ENCODE measurements at regions not wholly inside any gene's neighbourhood (a gene's known extent, or its start where the extent isn't known, plus 50 kb on each side); places are given as distances from the start of the nearest gene placed in this dataset.

DNA sequence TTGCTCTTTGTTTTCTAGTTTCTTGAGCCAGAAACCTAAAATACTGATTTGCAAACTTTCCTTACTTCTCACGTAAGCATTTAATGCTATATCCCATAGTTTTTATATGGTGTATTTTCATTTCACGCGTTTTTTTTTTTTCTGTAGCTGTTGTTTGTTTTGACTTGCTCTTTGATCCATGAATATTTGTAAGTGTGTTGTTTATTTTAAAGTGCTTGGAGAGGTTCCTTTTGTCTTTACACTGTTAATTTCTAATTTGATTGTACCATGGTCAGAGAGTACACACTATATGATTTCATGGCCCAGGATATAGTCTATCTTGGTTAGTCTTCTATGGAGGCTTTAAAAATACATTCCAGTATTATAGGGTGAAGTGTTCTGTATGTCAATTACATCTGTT lies 84.8 kb upstream of the RNF217 start:
- Mint-ChIP-seq H3K4me3 (no peak overlapping the region), H3K4me1 (peaks cover 7% of the 10 kb centered on the region), H3K27ac (no peak overlapping the region), H3K27me3 (peaks cover 21% of the 10 kb centered on the region), H3K9me3 (no peaks in the 10 kb centered on the region), H3K36me3 (no peaks in the 10 kb centered on the region)
- DNase-seq: no peak

DNA sequence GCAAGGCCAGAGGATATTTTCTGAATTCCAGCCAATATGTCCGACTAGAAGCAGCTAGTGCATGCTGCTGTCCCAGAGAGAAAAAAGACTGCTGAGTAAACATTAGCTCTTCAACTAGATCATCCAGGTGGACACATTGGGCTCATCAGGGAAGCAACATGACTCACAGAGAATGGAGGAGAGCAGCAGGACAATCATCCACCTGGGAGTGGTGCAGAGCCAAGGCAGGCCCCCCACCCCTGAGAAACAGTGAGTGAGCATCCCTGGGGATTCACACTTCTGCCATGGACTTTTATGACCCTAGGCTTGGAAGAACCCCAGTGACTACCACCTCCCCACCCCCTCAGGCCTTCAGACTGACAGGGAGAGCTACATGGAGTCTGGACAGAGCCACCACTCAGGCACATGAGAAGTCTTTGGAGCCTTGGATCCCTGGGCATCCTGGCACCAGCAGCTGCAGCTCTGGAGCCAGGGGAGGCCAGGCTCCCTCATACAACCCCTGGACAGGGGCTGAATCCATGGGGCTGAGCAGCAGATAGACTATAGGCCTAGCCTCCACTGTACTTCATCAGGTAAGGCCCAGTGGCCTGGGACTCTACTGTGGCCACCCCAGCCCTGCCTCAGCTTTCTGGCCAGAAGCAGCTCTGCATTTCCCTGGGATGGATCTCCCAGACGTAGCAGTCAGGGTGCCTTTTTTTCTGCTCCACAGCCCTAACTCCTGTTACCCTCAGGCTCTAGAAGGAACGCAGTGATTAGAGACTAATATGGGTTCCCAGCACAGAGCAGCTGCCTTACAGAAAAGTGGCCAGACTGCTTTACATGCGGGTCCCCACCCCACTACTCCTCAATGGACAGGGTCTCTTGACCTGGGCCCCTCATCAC lies 82.9 kb upstream of the RNF217 start:
- Mint-ChIP-seq H3K36me3 (no peaks in the 10 kb centered on the region), H3K4me3 (no peak overlapping the region), H3K9me3 (no peaks in the 10 kb centered on the region), H3K27ac (no peak overlapping the region), H3K27me3 (peaks cover 23% of the 10 kb centered on the region), H3K4me1 (peaks cover 17% of the 10 kb centered on the region)
- DNase-seq: no peak

DNA sequence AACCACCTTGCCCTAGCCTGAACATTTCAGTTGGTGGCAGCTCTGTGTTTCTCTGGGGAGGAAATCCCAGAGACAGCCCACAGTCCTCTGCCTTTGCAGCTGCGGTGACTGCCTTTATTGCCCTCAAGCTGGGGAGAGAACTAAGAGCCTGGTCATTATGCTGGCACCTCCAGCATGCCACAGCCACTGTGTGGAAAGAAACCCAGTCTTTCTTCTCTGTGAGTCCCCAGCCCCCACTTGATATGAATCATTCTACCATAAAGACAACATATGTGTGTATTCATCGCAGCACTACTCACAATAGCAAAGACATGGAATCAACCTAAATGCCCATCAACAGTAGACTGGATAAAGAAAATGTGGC lies 82.3 kb upstream of the RNF217 start:
- H3K27me3 Mint-ChIP-seq: peaks cover 23% of the 10 kb centered on the region
- H3K4me3 Mint-ChIP-seq: no peak overlapping the region
- no peak for DNase-seq
- no peak overlapping the region for H3K27ac Mint-ChIP-seq
- no peaks in the 10 kb centered on the region for H3K36me3 Mint-ChIP-seq
- H3K9me3 Mint-ChIP-seq: no peaks in the 10 kb centered on the region
- peaks cover 17% of the 10 kb centered on the region for H3K4me1 Mint-ChIP-seq

DNA sequence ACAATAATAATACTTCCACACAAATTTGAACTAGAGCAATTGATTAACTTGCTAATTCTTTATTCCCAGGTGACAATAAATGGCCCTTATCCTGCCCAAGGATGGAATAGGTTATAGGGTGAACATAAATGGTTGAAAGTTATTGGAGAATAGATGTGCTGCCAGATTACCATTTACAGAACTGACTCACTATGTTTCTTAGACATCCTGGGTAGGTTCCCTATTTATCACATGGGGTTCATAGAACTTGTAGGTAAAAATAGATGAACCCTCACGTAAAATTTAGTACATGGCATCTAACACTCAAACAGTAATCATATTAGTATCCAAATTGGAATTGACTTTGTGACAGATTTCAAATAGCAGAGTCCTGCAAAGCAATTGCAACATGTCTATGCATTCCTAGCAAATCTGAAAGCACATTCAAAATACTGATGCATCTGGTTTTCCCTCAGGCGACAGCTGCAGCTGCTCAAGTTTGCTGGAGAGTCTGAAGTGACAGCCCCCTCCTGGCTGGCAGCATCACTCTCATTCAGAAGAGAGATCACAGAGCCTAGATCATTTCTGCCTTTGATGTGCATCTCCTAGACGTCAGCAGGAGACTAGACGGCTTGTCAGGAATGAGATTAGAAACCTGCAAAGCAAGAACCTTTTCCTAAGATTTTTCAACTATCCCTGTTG lies 80.2 kb upstream of the RNF217 start:
- H3K9me3 Mint-ChIP-seq: no peaks in the 10 kb centered on the region
- no peak for DNase-seq
- H3K27ac Mint-ChIP-seq: peak overlapping the region; percentile 59
- H3K4me1 Mint-ChIP-seq: peaks cover 17% of the 10 kb centered on the region
- peak overlapping the region; percentile 34 for H3K4me3 Mint-ChIP-seq
- no peaks in the 10 kb centered on the region for H3K36me3 Mint-ChIP-seq
- peaks cover 19% of the 10 kb centered on the region for H3K27me3 Mint-ChIP-seq

DNA sequence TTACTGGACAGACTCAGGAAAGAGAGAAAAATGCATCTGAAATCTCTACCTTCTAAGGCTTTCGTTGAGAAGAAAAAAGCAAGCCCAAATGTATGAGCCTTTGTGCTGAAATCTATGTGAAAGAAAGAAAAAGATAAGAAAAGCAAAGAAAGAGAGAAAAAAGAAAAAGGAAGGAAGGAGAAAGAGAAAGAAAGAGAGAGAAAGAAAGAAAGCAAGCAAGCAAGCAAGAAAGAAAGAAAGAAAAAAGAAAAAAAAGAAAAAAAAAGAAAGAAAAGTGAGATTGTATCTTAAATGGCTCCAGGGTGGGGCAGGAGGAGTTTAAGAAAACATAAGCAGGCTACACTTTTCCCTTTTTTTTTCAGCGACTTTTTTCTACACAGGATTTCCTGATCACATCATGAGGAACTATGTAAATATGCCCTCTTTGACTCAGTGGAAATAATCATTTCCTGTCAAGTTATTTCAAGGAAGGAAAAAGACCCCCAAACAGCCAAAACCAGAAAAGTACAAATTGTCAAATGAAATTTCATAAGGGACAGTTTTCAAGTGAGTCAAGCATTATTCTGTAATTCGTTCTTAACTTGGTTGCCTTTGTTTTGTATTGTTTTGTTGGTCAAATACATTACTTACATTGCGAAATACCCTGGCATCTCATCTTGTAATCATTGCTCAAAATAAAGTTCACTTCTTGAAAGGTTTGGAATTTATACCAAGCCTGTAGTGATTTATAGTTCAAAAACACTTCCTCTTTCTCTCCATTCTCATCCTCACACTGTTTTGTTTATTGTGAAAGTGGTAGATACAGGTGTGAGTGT lies 79.5 kb upstream of the RNF217 start:
- Mint-ChIP-seq H3K27ac (peak overlapping the region; percentile 59), H3K36me3 (no peaks in the 10 kb centered on the region), H3K9me3 (no peaks in the 10 kb centered on the region), H3K4me3 (peak overlapping the region; percentile 34), H3K4me1 (peaks cover 17% of the 10 kb centered on the region), H3K27me3 (peaks cover 14% of the 10 kb centered on the region)
- DNase-seq: no peak

DNA sequence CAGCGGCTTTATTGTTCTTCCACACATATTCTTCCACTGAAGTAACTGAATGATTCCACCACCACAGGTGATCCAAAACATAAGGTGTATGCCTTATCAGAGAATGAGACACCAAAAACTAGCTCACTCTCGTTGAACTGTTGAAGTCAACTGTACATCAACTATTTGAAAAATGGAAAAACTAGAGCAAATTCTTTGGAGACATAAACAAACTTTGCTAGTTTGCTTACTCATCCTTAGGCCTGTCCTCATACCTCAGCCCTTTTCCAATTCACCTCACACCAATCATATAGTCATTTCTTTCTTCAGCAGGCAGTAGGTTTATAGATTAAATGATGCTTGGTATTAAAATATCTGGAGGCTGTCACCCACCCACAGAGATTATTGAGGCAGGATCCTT lies 77.1 kb upstream of the RNF217 start:
- Mint-ChIP-seq H3K27ac (no peak overlapping the region), H3K4me1 (peaks cover 27% of the 10 kb centered on the region)

DNA sequence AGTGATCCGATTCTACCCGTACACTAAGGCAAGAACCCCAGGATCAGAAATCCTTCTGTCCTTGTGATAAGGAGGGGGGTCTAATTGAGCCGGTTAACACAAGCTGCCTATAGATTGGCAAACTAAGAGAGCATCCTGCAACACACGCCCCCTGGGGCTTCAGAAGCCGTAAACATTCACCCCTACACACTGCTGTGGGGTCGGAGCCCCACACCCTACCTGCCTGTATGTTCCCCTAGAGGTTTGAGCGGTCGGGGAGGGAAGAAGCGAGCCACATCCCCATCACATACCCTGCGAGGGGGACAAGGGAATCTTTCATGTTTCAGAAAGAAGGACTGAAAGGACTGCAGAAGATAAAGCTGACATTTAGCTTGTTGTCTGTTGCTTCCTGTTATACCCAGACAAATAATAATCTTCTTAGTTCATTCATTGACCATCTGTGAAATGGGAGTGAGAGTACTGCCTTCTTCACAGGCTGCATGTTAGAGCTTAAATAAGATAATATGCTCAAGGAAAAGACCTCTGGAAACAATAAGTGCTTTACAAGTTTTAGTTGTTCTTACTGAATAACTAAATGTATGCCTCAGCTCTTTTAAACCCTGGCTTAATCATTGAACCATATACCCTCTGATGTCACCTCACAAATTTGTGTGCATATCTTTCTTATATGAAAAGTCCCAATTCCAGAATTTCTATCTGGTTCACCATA lies 74.2 kb upstream of the RNF217 start:
- H3K36me3 Mint-ChIP-seq: no peaks in the 10 kb centered on the region
- no peaks in the 10 kb centered on the region for H3K27me3 Mint-ChIP-seq
- DNase-seq: no peak
- peak overlapping the region; percentile 60 for H3K4me3 Mint-ChIP-seq
- H3K4me1 Mint-ChIP-seq: peaks cover 17% of the 10 kb centered on the region
- H3K27ac Mint-ChIP-seq: peak overlapping the region; percentile 51
- H3K9me3 Mint-ChIP-seq: no peaks in the 10 kb centered on the region

More for the DNA sequence above, 77.1 kb upstream of the RNF217 start:
- no peak for DNase-seq
- Mint-ChIP-seq H3K36me3 (no peaks in the 10 kb centered on the region), H3K27me3 (peaks cover 8% of the 10 kb centered on the region), H3K4me3 (no peak overlapping the region), H3K9me3 (no peaks in the 10 kb centered on the region)

DNA sequence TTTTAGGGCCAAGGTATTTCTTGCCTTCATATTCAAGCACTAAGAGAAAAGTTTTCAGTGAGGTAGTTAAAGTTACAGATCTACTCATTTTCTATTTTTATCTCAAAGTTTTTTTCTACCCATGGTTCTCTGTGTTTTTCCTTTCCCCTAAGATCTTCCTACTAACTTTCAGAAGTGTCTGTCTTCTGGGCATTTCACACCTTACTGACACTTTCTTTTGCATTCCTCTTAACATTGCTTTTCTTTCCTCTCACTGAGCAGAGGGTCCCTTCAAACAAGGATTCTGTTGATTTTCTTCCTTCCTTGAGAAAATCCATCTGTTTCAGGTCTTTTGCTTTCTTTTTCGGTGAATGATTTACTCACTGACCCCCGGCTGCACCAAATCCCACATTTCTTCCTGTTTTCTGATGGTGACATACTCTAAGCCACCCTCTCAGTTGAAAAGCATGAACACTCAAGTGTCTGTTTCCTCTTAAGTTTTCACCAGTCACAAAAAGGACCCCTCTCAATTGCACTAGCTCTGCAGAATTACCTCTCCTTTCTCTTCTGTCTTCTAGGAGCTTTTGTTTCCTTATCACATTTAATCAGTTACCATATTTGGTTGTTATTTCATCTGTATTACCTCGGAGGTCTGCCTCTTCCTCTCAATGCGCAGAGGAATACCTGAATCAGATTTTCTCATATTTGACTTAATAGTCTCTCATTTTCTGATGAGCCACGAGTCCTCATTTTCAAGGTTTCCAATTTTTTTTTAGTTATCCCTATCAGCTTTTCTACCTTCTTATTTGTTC lies 73.5 kb upstream of the RNF217 start:
- DNase-seq: no peak
- H3K4me3 Mint-ChIP-seq: peak overlapping the region; percentile 60
- H3K27me3 Mint-ChIP-seq: no peaks in the 10 kb centered on the region
- H3K27ac Mint-ChIP-seq: peak overlapping the region; percentile 51
- H3K9me3 Mint-ChIP-seq: no peaks in the 10 kb centered on the region
- H3K4me1 Mint-ChIP-seq: peaks cover 13% of the 10 kb centered on the region
- H3K36me3 Mint-ChIP-seq: no peaks in the 10 kb centered on the region

DNA sequence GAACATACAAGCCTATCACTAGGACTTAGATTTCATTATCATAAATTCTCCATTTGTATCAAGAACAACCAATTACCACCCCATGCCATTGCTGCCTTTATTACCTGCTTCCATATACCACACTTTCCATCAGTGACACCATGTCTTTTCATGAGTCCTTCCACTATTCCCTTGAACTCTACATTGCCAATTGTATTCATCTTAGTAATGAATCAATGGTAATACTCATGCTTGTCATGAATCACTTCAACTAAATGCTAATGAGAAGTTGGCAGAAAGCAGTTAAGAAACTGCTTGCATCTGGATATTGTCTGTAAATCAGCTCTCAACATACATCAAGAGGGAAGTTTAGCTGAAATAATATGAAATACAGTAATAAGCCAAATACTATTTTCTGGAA lies 61.2 kb upstream of the RNF217 start:
- Mint-ChIP-seq H3K4me3 (no peak overlapping the region), H3K9me3 (no peaks in the 10 kb centered on the region), H3K27me3 (no peaks in the 10 kb centered on the region), H3K4me1 (no peaks in the 10 kb centered on the region), H3K27ac (no peak overlapping the region), H3K36me3 (no peaks in the 10 kb centered on the region)
- DNase-seq: no peak

DNA sequence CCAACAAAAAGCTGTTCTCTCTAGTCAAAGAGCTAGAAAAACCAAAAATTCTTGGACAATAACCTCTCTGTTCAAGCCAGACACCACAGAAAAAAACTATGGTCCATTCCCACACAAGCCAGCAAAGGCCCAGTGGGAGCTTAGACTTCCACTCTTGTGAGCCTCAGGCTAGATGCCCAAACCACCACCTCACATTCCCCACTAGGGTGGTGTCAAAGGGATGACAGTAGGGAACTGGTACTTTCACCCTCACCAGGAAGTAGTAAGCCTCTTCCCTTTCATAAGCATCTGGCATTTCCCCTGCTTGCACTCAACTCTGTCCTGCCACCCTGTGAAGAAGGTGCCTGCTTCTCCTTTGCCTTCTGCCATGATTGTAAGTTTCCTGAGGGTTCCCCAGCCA lies 58.4 kb upstream of the RNF217 start:
- Mint-ChIP-seq H3K4me1 (no peaks in the 10 kb centered on the region), H3K4me3 (no peak overlapping the region), H3K9me3 (no peaks in the 10 kb centered on the region), H3K27me3 (no peaks in the 10 kb centered on the region), H3K36me3 (no peaks in the 10 kb centered on the region), H3K27ac (no peak overlapping the region)
- no peak for DNase-seq

DNA sequence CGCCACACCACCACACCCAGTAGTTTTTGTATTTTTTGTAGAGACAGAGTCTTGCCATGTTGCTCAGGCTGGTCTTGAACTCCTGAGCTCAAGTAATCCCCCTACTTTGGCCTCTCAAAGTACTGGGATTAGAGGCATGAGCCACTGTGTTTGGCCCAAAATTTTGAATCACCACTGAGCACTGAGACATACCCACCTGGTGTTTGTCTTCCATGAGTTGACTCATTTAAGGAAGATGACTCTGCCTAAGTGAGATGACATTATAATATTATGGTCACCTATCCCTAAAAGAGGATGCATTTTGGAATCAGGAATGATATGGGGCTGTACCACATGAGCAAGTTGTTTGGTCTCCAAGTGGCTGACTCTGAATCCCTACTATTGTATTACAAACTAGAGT lies 54.6 kb upstream of the RNF217 start:
- H3K9me3 Mint-ChIP-seq: no peaks in the 10 kb centered on the region

More for the DNA sequence above, 54.6 kb upstream of the RNF217 start:
- H3K4me3 Mint-ChIP-seq: no peak overlapping the region
- no peaks in the 10 kb centered on the region for H3K27me3 Mint-ChIP-seq
- no peak overlapping the region for H3K27ac Mint-ChIP-seq
- no peaks in the 10 kb centered on the region for H3K4me1 Mint-ChIP-seq
- H3K36me3 Mint-ChIP-seq: no peaks in the 10 kb centered on the region
- no peak for DNase-seq
